ENCODE measurements at regions not wholly inside any gene's neighbourhood (a gene's known extent, or its start where the extent isn't known, plus 50 kb on each side); places are given as distances from the start of the nearest gene placed in this dataset.

DNA sequence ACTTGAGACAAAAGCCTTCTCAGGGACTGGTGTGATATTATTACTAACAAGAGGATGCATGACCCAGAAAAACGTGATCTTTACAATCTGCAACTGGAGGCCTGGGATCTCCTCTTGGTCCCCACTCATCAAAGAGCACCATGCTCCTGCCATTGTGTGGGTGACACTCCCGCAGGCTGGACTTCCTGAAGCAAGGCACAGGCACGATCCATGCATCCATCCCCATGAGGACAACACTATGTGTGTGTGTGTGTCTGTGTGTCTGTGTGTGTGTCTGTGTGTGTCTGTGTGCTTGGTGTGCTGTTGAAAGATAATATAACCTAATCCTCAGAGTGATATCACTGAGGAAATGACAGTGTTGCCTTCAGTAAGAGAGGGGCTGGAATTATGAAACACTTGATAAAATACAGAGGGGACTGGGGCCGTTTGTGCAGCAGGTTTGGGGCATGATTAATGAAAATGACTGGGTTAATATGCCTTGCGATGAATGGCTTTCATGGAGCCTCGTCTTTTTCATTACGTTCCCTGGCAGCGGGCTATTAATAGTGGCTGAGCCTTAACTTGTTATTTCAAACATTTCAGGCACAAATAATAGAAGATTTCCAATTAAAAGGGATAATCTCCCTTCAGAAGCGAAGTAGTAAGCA, 180.8 kb upstream of the TCERG1L start:
- no peak for DNase-seq

GRCh38 chr10:131493432-131493831, 181.9 kb upstream of the TCERG1L start:
- no peak for DNase-seq

DNA sequence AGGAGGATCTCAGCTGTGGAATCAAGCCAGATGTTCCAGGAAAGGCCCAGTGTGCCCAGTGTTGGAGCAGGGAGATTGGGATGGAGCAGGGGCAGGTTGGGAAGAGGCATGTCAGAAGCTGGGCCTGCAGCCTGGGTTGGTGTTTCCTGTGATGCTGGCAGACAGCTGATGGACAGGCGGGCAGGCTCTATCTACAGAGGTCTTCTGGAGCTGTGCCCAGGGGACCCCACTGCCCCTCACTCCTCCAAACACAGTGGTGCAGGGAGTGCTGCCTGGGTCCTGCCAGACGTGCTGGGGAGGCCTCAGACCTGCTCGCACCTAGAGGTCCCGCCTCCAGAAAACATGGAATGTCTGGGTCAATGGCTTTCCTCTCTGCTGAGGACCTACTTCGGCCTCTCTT, 182.9 kb upstream of the TCERG1L start:
- peak; percentile 20 for DNase-seq

- DNase-seq, result no peak
Observed at GRCh38 chr10:131495224-131495623, 183.7 kb upstream of the TCERG1L start.

DNA sequence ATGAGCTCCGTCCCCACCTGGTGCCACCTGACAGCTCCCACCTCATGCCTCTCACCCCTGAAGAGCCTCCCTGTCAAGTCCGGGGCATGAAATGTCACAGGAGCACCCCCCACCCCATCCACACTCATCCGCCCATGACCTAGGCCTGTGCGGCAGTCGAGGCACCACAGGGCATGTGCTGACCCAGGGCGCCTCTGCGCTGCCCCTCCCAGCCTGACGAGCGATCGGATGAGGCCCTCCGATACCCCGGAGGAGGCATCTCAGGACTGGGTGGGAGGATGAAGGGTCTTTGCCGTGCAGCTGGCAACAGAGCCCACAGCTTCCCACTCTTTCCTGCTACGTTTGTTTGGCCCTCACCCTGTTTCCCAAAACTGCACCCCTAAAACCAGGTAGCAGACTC, 184.4 kb upstream of the TCERG1L start:
- no peak for DNase-seq

GRCh38 chr10:131496351-131497052, 185.0 kb upstream of the TCERG1L start:
- DNase-seq, result peak; percentile 25

GRCh38 chr10:131499566-131499965, 188.0 kb upstream of the TCERG1L start:
- no peak for DNase-seq

DNA sequence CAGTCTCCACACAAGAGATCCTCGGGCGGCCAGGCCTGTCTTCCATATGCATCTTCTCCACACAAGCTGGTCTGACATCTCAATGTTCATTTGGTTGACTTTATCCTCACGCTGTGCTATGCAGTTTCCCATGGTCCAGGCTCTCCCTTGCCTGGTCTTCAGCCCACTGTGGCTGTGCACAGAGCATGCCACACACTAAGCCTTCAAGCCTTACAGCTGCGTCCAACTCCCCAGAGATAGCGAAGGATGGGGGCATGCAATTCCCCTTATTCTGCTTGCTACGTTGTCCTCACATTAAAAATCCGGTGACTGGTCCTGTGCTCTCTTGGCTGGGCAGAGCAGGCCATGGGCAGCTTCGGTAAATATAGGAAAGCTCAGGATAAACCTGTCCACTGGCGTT, 188.7 kb upstream of the TCERG1L start:
- no peak for DNase-seq

- DNase-seq, result no peak
Observed at GRCh38 chr10:131500892-131501291, 189.4 kb upstream of the TCERG1L start.

DNA sequence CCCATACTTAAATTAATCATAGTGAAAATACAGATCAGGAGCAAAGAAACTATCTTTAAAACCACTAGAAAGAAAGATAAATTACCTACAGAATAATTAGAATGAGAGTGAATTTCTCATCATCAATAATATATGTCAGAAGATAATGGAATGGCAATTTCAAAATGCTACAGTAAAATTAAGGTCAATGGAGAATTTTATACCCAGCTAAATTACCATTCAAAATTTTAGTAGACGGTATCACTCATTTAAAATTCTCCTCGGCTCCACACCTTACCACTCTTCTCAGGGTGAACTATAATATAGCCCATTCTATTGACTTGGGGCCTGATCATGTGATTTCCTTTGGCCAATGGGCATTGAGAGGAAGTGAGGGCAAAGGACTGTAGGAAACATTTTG, 192.5 kb upstream of the TCERG1L start:
- no peak for DNase-seq

- no peak for DNase-seq
Observed at GRCh38 chr10:131511391-131511790, 199.9 kb upstream of the TCERG1L start.

GRCh38 chr10:131512852-131513251, 201.3 kb upstream of the TCERG1L start:
- DNase-seq, result no peak

DNA sequence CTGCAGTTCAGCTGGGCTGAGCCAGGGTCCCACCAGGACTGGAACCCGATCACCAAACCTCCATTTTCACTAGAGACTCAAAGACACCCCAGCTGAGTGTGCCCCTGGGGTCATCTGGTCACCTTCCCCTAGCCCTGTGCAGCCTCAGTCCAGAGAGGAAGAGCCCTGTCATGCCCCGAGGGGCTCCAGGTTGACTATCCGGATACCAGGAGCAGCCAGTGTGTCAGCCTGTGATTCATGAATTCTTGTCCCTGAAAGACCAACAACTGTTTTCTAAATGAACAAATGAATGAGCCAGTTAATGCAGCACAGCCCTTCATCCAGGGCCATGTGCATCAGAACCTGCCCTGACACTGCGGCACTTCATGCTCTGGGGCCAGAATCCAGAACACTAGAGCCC, 201.9 kb upstream of the TCERG1L start:
- DNase-seq, result no peak

GRCh38 chr10:131513901-131514300, 202.4 kb upstream of the TCERG1L start:
- no peak for DNase-seq

DNA sequence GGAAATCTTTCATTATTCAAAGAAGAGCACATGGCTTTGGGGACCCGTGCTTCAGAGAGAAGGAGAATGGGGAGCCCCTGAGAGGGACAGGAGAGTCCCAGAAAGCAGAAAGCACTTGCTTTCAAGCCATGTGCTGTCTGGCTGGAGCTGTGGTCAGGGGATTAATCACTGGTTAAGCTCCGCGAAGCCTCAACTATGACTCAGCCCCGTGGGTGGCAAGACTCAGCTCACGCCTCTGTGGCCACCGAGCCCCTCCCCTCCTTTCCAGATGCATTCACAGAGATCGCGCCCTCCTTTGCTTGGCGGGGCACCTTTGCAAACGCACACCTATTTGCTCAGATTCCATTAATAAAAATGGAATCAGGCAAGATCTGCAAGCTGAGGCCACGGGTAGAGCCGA, 202.9 kb upstream of the TCERG1L start:
- no peak for DNase-seq

GRCh38 chr10:131516285-131516684, 204.8 kb upstream of the TCERG1L start:
- no peak for DNase-seq

GRCh38 chr10:131517781-131518180, 206.3 kb upstream of the TCERG1L start:
- no peak for DNase-seq

DNA sequence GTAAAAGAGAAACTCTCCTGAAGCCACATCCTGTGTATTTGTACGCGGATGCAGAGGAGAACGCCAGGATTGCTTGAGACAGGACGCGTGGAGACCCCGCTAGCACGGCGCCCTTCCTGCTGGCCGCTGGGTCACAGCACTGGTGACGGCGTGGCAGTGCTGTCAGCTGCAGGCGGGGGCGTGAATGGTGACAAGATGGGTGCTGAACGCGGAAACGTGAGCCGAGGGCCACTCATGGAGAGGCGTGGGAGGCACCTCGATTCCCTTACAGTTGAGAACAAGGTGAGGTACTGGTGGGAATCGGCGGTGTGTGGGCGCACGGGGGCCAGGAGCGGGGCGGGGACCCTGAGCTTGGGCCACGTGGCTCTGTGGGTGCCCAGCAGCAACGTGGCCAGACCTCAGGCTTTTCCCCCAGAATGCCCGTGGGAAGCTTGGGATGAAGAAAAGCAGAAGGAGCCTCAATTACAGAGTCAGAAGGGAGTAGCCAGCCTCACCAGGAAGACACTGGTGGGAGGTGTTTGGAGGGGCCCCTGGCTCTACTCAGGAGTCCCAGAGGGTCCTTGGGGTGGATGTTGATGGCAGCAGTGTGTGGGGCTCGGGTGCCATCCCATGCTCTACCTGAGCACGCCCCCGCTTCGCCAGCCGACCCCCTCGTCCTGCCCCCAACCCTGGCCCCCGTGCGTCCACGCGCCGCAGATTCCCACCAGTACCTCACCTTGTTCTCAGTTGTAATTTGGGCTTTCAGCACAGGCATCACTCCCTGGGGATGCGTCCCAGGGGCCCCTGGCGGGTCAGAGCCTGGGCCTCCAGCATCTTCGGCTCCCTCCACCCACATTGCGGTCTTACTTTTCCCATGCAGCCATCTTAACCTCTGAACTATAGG, 208.4 kb upstream of the TCERG1L start:
- DNase-seq, result no peak

GRCh38 chr10:131531265-131532190, 220.0 kb upstream of the TCERG1L start:
- DNase-seq, result no peak

DNA sequence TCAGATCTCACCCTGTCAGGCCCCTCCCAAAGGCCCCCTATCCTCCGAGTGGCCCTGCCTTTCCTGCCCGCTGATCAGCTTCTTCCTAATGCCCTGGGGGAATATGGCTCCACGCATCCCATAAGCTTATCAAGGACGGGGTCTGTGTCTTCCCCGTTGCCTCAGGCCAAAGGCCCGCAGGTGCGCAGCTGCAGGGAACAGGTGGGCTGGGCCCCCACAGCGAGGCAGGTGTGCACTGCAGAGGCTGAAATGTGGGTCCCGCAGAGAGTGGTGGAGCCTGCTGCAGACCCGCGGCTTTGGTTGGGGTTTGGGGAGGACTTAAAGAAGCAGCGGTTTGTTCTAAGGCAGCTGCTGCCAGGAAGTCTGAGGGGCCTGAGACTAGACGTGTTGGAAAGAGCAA, 220.8 kb upstream of the TCERG1L start:
- no peak for DNase-seq

DNA sequence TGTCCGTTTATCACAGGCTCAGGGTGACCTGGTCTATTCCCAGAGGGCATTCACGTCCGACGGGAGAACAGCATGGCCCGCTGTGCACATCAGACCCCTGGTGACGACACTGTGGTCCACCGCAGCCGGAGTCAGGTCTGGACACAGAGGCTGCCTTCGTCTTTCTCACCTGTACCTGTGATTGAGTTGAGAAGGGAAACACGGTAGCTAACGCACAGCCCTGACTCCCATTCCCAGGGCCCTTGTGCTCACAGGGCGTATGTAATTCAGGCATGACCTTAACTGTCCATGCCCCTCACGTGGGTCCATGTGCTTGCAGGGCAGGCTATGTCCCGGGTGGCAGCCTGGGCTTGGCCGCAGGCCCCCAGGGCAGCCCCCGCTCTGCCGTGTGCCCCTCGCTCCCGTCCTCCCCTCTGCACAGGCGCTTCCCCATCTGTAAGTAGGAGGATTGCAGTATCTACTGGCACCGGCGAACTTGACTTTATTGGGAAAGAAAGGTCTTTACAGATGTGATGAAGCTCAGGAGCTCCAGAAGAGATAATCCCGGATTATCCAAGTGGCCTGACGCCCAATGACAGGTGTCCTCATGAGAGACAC, 221.3 kb upstream of the TCERG1L start:
- DNase-seq, result no peak

GRCh38 chr10:131533846-131534526, 222.5 kb upstream of the TCERG1L start:
- no peak for DNase-seq
